ENCODE measurements at regions not wholly inside any gene's neighbourhood (a gene's known extent, or its start where the extent isn't known, plus 50 kb on each side); places are given as distances from the start of the nearest gene placed in this dataset.

DNA sequence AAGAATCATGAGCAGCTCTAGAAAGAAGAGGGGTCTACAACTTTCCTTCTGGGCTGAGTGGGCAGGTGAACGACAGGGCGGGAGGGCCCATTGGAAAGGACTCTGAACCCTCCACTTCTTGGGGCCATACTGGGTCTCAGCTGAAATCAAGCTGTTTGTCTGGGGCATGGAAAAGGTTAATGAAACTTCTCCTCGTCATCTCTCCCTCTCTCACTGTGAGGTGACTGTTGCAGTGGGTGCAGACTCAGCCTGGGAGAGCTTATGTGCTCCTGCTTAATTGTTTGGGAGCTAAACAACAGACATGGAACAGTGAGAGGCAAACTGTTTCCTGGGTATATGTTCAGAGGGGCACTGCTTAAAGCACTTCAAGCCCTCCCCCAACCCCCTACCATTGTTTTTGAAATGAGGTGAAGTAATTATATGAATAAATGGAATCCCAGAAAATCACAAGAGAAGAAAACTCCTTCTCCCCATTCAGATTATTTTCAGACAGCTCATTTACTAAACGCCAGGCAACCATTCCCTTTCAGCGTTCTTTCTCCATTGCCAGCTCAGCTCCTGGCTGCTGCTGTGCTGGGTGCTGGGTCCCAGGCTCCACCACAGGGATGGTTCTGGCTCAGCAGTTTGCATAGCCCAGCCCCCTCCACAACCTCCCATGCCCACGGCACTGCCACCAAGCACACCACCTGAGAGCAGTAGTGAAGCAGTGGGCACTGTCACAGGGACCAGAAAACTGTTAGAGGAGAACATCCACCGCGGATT, 444.9 kb upstream of the TBL1XR1 start:
- Histone ChIP-seq H3K9ac (ENCODE audit: low read length) (no peak overlapping the region), H2AFZ (ENCODE audit: low read depth, low read length) (no peak overlapping the region), H3K9me2 (ENCODE audit: insufficient read depth, low read length) (no peaks in the 10 kb centered on the region), H3K36me3 (ENCODE audit: insufficient read depth, low read length) (no peaks in the 10 kb centered on the region), H3K27me3 (ENCODE audit: insufficient read depth, low read depth, low read length) (no peaks in the 10 kb centered on the region), H3K4me3 (ENCODE audit: low read length) (no peak overlapping the region), H3F3A (ENCODE audit: insufficient read depth, low read length, poor library complexity, severe bottlenecking) (no peaks in the 10 kb centered on the region), H3K4me2 (ENCODE audit: low read length) (no peak overlapping the region), H4K20me1 (ENCODE audit: insufficient read depth) (no peaks in the 10 kb centered on the region), H3K9me3 (ENCODE audit: low read length) (peaks cover 2% of the 10 kb centered on the region), H3K27ac (ENCODE audit: low read length) (no peak overlapping the region), H3K79me2 (replicated peaks; ENCODE audit: insufficient read depth, low read length) (no peaks in the 10 kb centered on the region)
- TF ChIP-seq SMC3 (conservative IDR thresholded peaks at IDR 0.05; ENCODE audit: poor library complexity) = no peak
- TF ChIP-seq EP300 (conservative IDR thresholded peaks at IDR 0.05; ENCODE audit: poor library complexity, severe bottlenecking) = no peak
- TF ChIP-seq POLR2AphosphoS5 (IDR thresholded peaks at IDR 0.05) = no peak

GRCh38 chr3:177642804-177643125, 445.5 kb upstream of the TBL1XR1 start:
- Histone ChIP-seq H2AFZ (ENCODE audit: low read depth, low read length) (no peak overlapping the region), H4K20me1 (ENCODE audit: insufficient read depth) (no peaks in the 10 kb centered on the region), H3K9me2 (ENCODE audit: insufficient read depth, low read length) (no peaks in the 10 kb centered on the region), H3K27ac (ENCODE audit: low read length) (no peak overlapping the region), H3K9ac (ENCODE audit: low read length) (no peak overlapping the region), H3K9me3 (ENCODE audit: low read length) (peaks cover 2% of the 10 kb centered on the region), H3K27me3 (ENCODE audit: insufficient read depth, low read depth, low read length) (no peaks in the 10 kb centered on the region), H3K4me2 (ENCODE audit: low read length) (no peak overlapping the region), H3K36me3 (ENCODE audit: insufficient read depth, low read length) (no peaks in the 10 kb centered on the region), H3K79me2 (replicated peaks; ENCODE audit: insufficient read depth, low read length) (no peaks in the 10 kb centered on the region), H3K4me3 (ENCODE audit: low read length) (no peak overlapping the region), H3F3A (ENCODE audit: insufficient read depth, low read length, poor library complexity, severe bottlenecking) (no peaks in the 10 kb centered on the region)
- TF ChIP-seq TAF1 (IDR thresholded peaks at IDR 0.05; ENCODE audit: low read depth) (no peak), RAD21 (conservative IDR thresholded peaks at IDR 0.05) (no peak), EZH2 (IDR thresholded peaks at IDR 0.05; ENCODE audit: borderline replicate concordance, insufficient read depth, low read length, poor library complexity, severe bottlenecking) (no peak), MXI1 (conservative IDR thresholded peaks at IDR 0.05; ENCODE audit: poor library complexity, severe bottlenecking) (no peak)
- TF ChIP-seq, protein P1, sequence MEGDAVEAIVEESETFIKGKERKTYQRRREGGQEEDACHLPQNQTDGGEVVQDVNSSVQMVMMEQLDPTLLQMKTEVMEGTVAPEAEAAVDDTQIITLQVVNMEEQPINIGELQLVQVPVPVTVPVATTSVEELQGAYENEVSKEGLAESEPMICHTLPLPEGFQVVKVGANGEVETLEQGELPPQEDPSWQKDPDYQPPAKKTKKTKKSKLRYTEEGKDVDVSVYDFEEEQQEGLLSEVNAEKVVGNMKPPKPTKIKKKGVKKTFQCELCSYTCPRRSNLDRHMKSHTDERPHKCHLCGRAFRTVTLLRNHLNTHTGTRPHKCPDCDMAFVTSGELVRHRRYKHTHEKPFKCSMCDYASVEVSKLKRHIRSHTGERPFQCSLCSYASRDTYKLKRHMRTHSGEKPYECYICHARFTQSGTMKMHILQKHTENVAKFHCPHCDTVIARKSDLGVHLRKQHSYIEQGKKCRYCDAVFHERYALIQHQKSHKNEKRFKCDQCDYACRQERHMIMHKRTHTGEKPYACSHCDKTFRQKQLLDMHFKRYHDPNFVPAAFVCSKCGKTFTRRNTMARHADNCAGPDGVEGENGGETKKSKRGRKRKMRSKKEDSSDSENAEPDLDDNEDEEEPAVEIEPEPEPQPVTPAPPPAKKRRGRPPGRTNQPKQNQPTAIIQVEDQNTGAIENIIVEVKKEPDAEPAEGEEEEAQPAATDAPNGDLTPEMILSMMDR (IDR thresholded peaks at IDR 0.05; ENCODE audit: poor library complexity, severe bottlenecking) = no peak

GRCh38 chr3:177646749-177647148, 449.5 kb upstream of the TBL1XR1 start:
- no peaks in the 10 kb centered on the region for H3K27me3 ChIP-seq (ENCODE audit: insufficient read depth, low read depth, low read length)
- H3K4me3 ChIP-seq (ENCODE audit: low read length) = no peak overlapping the region
- no peaks in the 10 kb centered on the region for H3K9me3 ChIP-seq (ENCODE audit: low read length)
- no peak overlapping the region for H2AFZ ChIP-seq (ENCODE audit: low read depth, low read length)
- H3K27ac ChIP-seq (ENCODE audit: low read length) = no peak overlapping the region
- no peaks in the 10 kb centered on the region for H3K9me2 ChIP-seq (ENCODE audit: insufficient read depth, low read length)
- H3K36me3 ChIP-seq (ENCODE audit: insufficient read depth, low read length) = no peaks in the 10 kb centered on the region
- no peaks in the 10 kb centered on the region for H4K20me1 ChIP-seq (ENCODE audit: insufficient read depth)
- H3F3A ChIP-seq (ENCODE audit: insufficient read depth, low read length, poor library complexity, severe bottlenecking) = no peaks in the 10 kb centered on the region
- no peak overlapping the region for H3K4me2 ChIP-seq (ENCODE audit: low read length)
- no peak overlapping the region for H3K9ac ChIP-seq (ENCODE audit: low read length)
- no peaks in the 10 kb centered on the region for H3K79me2 ChIP-seq (replicated peaks; ENCODE audit: insufficient read depth, low read length)
- no peak for TF ChIP-seq SMC3 (conservative IDR thresholded peaks at IDR 0.05; ENCODE audit: poor library complexity)
- no peak for TF ChIP-seq TAF1 (IDR thresholded peaks at IDR 0.05; ENCODE audit: low read depth)
- TF ChIP-seq REST (IDR thresholded peaks at IDR 0.05; ENCODE audit: borderline replicate concordance) = no peak
- no peak for TF ChIP-seq RAD21 (conservative IDR thresholded peaks at IDR 0.05)
- TF ChIP-seq EP300 (conservative IDR thresholded peaks at IDR 0.05; ENCODE audit: poor library complexity, severe bottlenecking) = no peak
- no peak for TF ChIP-seq EZH2 (IDR thresholded peaks at IDR 0.05; ENCODE audit: borderline replicate concordance, insufficient read depth, low read length, poor library complexity, severe bottlenecking)
- TF ChIP-seq MXI1 (conservative IDR thresholded peaks at IDR 0.05; ENCODE audit: poor library complexity, severe bottlenecking) = no peak
- TF ChIP-seq, protein P1 (IDR thresholded peaks at IDR 0.05; ENCODE audit: poor library complexity, severe bottlenecking) = no peak
- no peak for TF ChIP-seq POLR2AphosphoS5 (IDR thresholded peaks at IDR 0.05)

Data from neural cell (in vitro differentiated cells).